Omental fat pad (tissue), 3 donors: ENCODE measurements at regions not wholly inside any gene's neighbourhood (a gene's known extent, or its start where the extent isn't known, plus 50 kb on each side); places are given as distances from the start of the nearest gene placed in this dataset.

ENCODE experiments used
- ATAC-seq: fragments of 150-250 bp; one replicate; pipeline ENCODE4 v1.9.1; 2016; ENCODE audit warnings: mild to moderate bottlenecking, moderate library complexity; ENCODE audit not compliant: low FRiP score
- DNase-seq: peaks from one replicate; pipeline ENCODE4 v3.0.0-alpha.2; 2019; ENCODE audit warnings: low spot score
- TF ChIP-seq, protein P1 (sequence below), 3 donors: fragments of 450-650 bp; IDR thresholded peaks; one replicate each; pipeline ENCODE4 v1.5.1; 2016 to 2017; ENCODE audit warnings: antibody characterized with exemption in 3 of 3, mild to moderate bottlenecking in 3 of 3, moderate library complexity in 2 of 3

DNA sequence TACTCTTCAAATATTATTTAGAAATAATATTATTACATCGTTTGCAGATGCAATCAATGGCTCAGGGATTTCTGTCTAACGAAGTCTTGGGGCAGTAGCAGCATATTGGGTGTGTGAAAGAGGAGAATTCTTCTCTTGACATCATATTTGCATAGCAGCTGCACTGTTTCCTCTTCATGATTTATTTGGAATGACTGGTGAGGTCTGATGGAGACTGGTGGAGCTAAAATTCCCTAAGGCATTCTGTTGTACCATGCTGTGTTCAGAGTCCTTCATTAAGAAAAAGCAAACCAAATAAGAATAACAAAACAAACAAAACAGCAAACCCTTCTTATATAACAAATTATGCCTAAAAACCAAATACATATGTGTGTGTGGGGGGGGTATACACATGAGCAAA is 177.6 kb downstream of the DIRAS2 start:
- ATAC-seq (no peak), DNase-seq (no peak)
- TF ChIP-seq, protein P1, sequence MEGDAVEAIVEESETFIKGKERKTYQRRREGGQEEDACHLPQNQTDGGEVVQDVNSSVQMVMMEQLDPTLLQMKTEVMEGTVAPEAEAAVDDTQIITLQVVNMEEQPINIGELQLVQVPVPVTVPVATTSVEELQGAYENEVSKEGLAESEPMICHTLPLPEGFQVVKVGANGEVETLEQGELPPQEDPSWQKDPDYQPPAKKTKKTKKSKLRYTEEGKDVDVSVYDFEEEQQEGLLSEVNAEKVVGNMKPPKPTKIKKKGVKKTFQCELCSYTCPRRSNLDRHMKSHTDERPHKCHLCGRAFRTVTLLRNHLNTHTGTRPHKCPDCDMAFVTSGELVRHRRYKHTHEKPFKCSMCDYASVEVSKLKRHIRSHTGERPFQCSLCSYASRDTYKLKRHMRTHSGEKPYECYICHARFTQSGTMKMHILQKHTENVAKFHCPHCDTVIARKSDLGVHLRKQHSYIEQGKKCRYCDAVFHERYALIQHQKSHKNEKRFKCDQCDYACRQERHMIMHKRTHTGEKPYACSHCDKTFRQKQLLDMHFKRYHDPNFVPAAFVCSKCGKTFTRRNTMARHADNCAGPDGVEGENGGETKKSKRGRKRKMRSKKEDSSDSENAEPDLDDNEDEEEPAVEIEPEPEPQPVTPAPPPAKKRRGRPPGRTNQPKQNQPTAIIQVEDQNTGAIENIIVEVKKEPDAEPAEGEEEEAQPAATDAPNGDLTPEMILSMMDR (IDR thresholded peaks at IDR 0.05): no peak

DNA sequence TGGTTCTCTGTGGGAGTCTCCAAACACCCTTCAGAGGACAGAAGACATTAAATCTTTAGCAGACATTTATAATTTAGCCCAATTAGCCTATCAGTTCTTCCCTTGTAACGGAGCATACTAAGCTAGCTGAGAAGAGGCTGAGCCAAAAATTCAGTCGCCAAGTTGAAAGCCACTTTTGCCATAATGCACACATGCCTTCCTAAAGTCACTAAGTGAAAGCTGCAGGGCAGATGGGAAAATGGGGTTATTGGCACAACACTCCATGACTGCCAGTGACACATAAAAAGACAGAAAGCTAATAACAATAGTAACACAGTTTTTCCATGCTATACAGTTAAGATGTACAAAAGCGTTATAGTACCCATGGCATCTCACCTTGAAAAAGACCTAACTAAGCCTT is 176.2 kb downstream of the DIRAS2 start:
- DNase-seq (no peak), ATAC-seq (no peak)
- TF ChIP-seq, protein P1 (IDR thresholded peaks at IDR 0.05): no peak

DNA sequence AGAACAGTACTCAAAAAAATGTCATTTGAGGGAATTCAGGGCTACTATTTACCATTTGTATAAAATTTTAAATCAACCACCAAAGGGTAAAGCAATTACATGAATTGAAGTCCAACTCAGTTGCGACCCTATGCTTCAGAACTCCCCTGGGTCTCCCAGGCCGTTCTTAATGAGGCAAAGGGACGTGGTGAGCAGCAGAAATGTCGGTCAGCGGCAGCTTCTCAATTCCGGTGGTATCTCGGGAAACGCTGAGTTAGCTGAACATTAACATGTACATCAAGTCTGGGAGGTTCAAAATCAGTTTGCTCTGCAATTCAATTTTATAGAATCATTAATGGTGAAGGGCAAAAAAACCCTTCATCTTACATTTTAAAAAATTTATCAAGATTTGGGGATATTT is 173.2 kb downstream of the DIRAS2 start:
- DNase-seq (no peak), ATAC-seq (no peak)
- TF ChIP-seq, protein P1 (IDR thresholded peaks at IDR 0.05): no peak

DNA sequence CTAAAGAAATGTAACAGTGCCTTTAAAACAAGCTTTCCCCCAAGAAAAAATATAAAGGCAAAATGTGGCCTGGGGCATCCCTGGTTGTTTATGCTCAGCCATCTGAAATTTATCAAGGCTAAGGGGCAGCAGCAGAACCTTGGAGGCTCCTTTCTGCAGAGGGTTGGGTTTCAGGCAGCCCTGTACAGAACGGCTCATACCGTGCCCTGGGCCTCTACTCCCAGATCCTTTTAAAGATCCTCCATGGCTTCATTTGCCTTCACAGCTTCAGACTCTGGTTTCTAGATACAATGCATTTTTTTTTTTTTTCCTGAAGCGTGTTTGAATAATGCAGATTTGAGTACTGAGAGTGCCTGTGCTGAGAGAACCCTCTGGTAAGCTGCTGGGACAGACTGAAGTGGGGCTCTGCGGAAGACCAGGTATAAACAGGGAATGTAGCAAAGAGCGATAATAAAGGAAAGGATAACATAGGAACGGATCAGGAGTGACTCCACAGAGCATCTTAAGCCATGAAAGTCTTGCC is 172.7 kb downstream of the DIRAS2 start:
- TF ChIP-seq, protein P1 (IDR thresholded peaks at IDR 0.05): no peak
- ATAC-seq (no peak), DNase-seq (no peak)

DNA sequence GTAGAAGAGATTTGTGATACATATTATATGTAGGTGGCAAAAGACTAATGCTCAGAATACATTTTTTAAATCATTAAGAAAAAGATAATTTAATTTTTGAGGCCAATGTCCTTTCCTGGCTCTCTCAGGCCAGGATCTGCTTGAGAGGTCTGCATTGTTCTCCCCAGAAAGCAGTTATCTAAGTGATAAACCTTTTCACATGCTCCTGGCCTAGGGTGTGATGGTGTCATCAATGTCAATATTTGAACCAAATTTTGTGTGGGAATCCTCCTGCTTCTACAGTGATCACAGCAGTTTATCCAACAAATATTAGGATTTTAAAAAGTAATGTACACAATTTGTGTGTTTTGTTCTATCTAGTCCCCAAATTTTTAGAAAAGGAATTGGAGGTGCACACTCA is 166.6 kb downstream of the DIRAS2 start:
- ATAC-seq (no peak), DNase-seq (no peak)
- TF ChIP-seq, protein P1 (IDR thresholded peaks at IDR 0.05): no peak

DNA sequence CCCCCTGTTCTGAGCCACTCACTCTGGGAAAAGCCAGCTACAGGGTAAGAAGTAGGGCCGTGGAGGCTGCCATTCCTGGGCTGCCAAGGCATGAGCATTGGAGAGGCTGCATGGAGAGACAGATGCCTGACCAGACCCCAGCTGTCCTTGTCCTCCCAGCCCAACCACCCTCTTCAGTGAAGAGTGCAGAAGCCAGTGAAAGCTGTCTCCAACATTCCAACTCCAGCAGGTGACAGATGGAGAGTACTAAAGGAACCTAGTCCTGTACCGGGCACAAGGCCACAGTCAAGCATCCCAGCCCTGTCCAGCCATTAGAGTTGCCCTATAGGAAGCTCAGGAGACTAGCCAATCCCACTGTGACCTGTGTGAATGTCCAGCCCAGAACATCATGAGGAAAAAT is 165.1 kb downstream of the DIRAS2 start:
- TF ChIP-seq, protein P1 (IDR thresholded peaks at IDR 0.05): no peak
- ATAC-seq (no peak), DNase-seq (no peak)

DNA sequence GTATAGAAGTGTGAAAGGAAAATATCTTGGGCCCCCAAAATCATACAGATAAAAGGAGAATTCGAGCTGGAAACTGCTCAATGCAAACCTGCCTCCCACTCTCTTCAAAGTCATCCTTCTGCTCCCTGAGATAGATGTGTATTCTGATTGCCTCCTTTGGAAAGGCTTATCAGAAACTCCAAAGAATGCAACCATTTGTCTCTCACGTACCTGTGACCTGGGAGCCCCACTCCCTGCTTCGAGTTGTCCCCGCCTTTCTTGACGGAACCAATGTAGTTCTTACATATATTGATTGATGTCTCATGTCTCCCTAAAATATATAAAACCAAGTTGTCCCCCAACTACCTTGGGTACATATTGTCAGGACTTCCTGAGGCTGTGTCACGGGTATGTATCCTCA is 163.8 kb downstream of the DIRAS2 start:
- DNase-seq: no peak
- ATAC-seq: no peak
- TF ChIP-seq, protein P1 (IDR thresholded peaks at IDR 0.05): no peak
